ENCODE measurements at regions not wholly inside any gene's neighbourhood (a gene's known extent, or its start where the extent isn't known, plus 50 kb on each side); places are given as distances from the start of the nearest gene placed in this dataset.

GRCh38 chr6:165971202-165971601 lies 196.4 kb downstream of the TBXT start:
- POLR2A ChIA-PET (ENCODE audit: unreplicated experiment), result no interaction called here
- Histone ChIP-seq H3K4me3 (ENCODE audit: insufficient read depth, low read depth, low read length) (no peak overlapping the region), H2AFZ (replicated peaks; ENCODE audit: low read length, poor library complexity) (no peak overlapping the region), H3K9me1 (ENCODE audit: insufficient read depth, low read length) (no peaks in the 10 kb centered on the region; the same call in 1 of the 2 replicates), H3K79me1 (ENCODE audit: low read depth in 1 of 2, low read length in 2 of 2) (peaks cover 0 to 23% of the 10 kb centered on the region in 2 experiments; a peak in 2 of 4 replicates), H4K91ac (ENCODE audit: insufficient read depth, low read depth, low read length) (no peak overlapping the region), H2BK5ac (ENCODE audit: low read depth, low read length, poor library complexity, severe bottlenecking) (no peak overlapping the region), H3K27me3 (ENCODE audit: control insufficient read depth, insufficient read depth, low read length) (no peaks in the 10 kb centered on the region), H3K18ac (ENCODE audit: low read depth, low read length) (no peak overlapping the region), H4K20me1 (ENCODE audit: insufficient read depth, low read length) (peaks cover under 1% of the 10 kb centered on the region; the same call in 1 of the 2 replicates), H2BK120ac (ENCODE audit: low read depth, low read length) (no peak overlapping the region), H2AK9ac (replicated peaks; ENCODE audit: low read depth, low read length, poor library complexity) (no peak overlapping the region), H3K14ac (replicated peaks; ENCODE audit: low read depth, low read length) (no peak overlapping the region), H4K8ac (ENCODE audit: low read depth in 2 of 2, low read length in 2 of 2) (no peak overlapping the region), H3K23ac (ENCODE audit: low read depth, low read length) (no peak overlapping the region), H3K9ac (ENCODE audit: low read depth, low read length) (no peak overlapping the region), H3K9me3 (ENCODE audit: control insufficient read depth, insufficient read depth, low read length) (no peaks in the 10 kb centered on the region), H2BK20ac (ENCODE audit: low read depth, low read length) (no peak overlapping the region), H3K4ac (ENCODE audit: low read depth, low read length) (no peak overlapping the region), H3K56ac (ENCODE audit: extremely low read depth, insufficient read depth, low read length) (no peak overlapping the region), H3K4me2 (ENCODE audit: low read depth, low read length) (no peak overlapping the region), H4K5ac (ENCODE audit: low read depth, low read length) (no peak overlapping the region), H3K27ac (ENCODE audit: insufficient read depth, low read length) (no peak overlapping the region), H3K36me3 (ENCODE audit: control insufficient read depth, insufficient read depth, low read length) (peaks cover 6% of the 10 kb centered on the region; the same call in 1 of the 2 replicates), H2BK15ac (ENCODE audit: low read depth, low read length) (no peak overlapping the region), H2AK5ac (ENCODE audit: low read depth, low read length) (no peak overlapping the region), H3K4me1 (ENCODE audit: control insufficient read depth, insufficient read depth, low read length) (peaks cover 5% of the 10 kb centered on the region)
- TF ChIP-seq POLR2A (IDR thresholded peaks at IDR 0.05; ENCODE audit: low read depth, low read length) (no peak), BHLHE40 (IDR thresholded peaks at IDR 0.05; ENCODE audit: low read depth, low read length) (no peak), MAZ (IDR thresholded peaks at IDR 0.05; ENCODE audit: borderline replicate concordance, low read depth, low read length) (no peak), RAD21 (IDR thresholded peaks at IDR 0.05; ENCODE audit: low read length) (no peak), RCOR1 (IDR thresholded peaks at IDR 0.05; ENCODE audit: insufficient replicate concordance, low read length) (no peak), CHD1 (IDR thresholded peaks at IDR 0.05; ENCODE audit: low read depth, low read length) (no peak), MAFK (IDR thresholded peaks at IDR 0.05; ENCODE audit: low read depth, low read length) (no peak), SMC3 (IDR thresholded peaks at IDR 0.05; ENCODE audit: low read depth, low read length) (no peak), RFX5 (IDR thresholded peaks at IDR 0.05; ENCODE audit: low read depth, low read length) (no peak), FOS (IDR thresholded peaks at IDR 0.05; ENCODE audit: low read depth, low read length) (no peak), USF2 (IDR thresholded peaks at IDR 0.05; ENCODE audit: low read depth, low read length) (no peak), NFE2L2 (IDR thresholded peaks at IDR 0.05; ENCODE audit: low read depth, low read length) (no peak), MXI1 (IDR thresholded peaks at IDR 0.05; ENCODE audit: borderline replicate concordance, low read depth, low read length) (no peak), CEBPB (IDR thresholded peaks at IDR 0.05; ENCODE audit: low read depth, low read length) (no peak)
- TF ChIP-seq, protein P1, sequence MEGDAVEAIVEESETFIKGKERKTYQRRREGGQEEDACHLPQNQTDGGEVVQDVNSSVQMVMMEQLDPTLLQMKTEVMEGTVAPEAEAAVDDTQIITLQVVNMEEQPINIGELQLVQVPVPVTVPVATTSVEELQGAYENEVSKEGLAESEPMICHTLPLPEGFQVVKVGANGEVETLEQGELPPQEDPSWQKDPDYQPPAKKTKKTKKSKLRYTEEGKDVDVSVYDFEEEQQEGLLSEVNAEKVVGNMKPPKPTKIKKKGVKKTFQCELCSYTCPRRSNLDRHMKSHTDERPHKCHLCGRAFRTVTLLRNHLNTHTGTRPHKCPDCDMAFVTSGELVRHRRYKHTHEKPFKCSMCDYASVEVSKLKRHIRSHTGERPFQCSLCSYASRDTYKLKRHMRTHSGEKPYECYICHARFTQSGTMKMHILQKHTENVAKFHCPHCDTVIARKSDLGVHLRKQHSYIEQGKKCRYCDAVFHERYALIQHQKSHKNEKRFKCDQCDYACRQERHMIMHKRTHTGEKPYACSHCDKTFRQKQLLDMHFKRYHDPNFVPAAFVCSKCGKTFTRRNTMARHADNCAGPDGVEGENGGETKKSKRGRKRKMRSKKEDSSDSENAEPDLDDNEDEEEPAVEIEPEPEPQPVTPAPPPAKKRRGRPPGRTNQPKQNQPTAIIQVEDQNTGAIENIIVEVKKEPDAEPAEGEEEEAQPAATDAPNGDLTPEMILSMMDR (conservative IDR thresholded peaks at IDR 0.05; ENCODE audit: low read depth, low read length), result no peak
- TF ChIP-seq, protein P2, sequence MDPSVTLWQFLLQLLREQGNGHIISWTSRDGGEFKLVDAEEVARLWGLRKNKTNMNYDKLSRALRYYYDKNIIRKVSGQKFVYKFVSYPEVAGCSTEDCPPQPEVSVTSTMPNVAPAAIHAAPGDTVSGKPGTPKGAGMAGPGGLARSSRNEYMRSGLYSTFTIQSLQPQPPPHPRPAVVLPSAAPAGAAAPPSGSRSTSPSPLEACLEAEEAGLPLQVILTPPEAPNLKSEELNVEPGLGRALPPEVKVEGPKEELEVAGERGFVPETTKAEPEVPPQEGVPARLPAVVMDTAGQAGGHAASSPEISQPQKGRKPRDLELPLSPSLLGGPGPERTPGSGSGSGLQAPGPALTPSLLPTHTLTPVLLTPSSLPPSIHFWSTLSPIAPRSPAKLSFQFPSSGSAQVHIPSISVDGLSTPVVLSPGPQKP (IDR thresholded peaks at IDR 0.05; ENCODE audit: borderline replicate concordance, low read depth, low read length), result no peak
- DNase-seq, result no peak
- dilution Hi-C loops (cut with HindIII; ENCODE audit: low sequenced_read_pairs, unreplicated experiment) (no loop called here), in situ Hi-C loops (cut with MboI; ENCODE audit: low sequenced_read_pairs) (no loop called here), intact Hi-C loops (cut with micrococcal nuclease) (no loop called here)
- BruUV-seq (replicated peaks), result no TSS peak
- ATAC-seq (ENCODE audit: low read depth), result no peak
- CTCF ChIA-PET, result interaction anchor here (0.7 kb wide), 1 partner anchor 62 kb away, joined by 4 read pairs; no protein-coding TSS in a partner anchor
- no CpG with 5 or more reads among the region's 4 CpGs for WGBS, 2 experiments (ENCODE audit: extremely low coverage in 2 of 2, insufficient read length in 1 of 2)
